ENCODE measurements at regions not wholly inside any gene's neighbourhood (a gene's known extent, or its start where the extent isn't known, plus 50 kb on each side); places are given as distances from the start of the nearest gene placed in this dataset.

DNA sequence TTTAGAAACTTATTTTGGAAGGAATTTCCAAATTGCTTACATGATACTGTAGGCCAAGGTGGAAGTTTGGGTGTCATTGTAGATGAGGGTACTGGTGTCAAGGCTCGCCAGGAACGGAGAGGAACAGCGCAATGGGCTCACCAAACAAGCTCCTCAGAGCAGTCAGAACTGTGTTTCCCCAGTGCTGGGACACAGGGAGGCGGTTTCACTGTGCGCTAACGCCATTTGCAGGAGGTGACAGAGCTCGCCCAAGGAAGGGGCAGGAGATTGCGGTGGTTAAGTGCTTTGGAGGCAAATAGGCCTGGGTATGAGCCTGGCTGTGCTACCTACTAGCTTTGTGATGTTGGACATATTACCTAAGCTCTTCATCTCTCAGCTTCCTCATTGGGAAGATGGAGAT lies 57.3 kb downstream of the HHEX start:
- TF ChIP-seq, protein P1, sequence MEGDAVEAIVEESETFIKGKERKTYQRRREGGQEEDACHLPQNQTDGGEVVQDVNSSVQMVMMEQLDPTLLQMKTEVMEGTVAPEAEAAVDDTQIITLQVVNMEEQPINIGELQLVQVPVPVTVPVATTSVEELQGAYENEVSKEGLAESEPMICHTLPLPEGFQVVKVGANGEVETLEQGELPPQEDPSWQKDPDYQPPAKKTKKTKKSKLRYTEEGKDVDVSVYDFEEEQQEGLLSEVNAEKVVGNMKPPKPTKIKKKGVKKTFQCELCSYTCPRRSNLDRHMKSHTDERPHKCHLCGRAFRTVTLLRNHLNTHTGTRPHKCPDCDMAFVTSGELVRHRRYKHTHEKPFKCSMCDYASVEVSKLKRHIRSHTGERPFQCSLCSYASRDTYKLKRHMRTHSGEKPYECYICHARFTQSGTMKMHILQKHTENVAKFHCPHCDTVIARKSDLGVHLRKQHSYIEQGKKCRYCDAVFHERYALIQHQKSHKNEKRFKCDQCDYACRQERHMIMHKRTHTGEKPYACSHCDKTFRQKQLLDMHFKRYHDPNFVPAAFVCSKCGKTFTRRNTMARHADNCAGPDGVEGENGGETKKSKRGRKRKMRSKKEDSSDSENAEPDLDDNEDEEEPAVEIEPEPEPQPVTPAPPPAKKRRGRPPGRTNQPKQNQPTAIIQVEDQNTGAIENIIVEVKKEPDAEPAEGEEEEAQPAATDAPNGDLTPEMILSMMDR (conservative IDR thresholded peaks at IDR 0.05; ENCODE audit: low read depth, low read length), result no peak
- no peak overlapping the region for H3K4me3 ChIP-seq (ENCODE audit: low read depth, low read length)
- no peak for DNase-seq (ENCODE audit: low read depth)

DNA sequence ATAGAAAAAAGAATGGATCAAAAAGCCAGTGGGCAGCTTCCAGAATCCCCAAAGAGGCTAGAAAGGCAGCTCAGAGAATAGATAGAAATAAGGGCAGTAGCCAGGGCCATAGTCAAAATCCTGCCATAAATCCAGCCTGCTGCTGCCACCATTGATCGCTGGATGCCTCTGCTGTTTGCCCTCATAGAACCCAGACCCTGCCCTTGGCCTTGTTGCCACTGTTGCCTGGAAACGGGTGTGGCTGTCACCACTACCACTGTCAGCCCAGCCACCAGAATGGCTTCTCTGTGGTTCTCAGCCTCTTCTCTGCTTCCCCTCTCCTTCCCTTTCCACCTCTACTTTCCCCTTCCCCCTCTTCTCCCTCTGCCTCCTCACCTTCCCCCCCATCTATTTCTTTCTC lies 57.8 kb downstream of the HHEX start:
- no peak for DNase-seq (ENCODE audit: low read depth)

DNA sequence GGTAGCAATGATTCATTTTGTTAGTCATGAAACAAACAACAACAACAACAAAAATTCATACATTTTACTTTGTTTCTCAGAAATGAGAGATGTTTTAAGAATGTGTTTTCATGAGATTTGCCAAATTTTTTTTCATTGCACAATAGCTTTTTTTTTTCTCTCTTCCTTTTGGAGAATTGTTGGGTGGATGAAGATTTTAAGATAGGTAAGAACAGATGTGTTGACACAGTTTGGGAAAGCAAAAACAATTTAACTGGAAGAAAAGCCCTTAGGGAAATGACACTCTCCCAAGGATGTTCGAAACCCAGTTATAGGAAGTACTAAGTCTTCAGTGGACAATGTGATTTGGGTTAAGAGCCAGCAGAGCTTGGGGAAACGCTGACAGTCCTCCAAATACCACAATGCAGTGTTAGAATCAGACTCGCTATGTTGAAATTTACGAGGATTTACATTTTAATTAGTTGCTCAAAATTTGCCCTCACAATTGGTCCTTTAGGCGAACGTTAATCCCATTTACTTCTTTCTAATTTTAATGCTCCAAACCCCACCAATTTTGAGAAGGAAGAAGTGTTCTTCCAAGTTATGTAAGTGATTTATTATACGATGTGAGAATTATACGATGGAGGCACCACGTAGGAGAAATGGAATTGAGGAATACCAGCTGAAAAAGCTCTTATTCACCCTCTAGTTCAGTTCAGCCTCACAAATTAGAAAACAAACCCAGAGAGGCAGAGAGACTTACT lies 61.2 kb downstream of the HHEX start:
- no peak overlapping the region for H3K4me3 ChIP-seq (ENCODE audit: low read depth, low read length)
- TF ChIP-seq, protein P1 (conservative IDR thresholded peaks at IDR 0.05; ENCODE audit: low read depth, low read length), result no peak
- peak; percentile 11 for DNase-seq (ENCODE audit: low read depth)

More for the DNA sequence above, 57.8 kb downstream of the HHEX start:
- TF ChIP-seq, protein P1 (conservative IDR thresholded peaks at IDR 0.05; ENCODE audit: low read depth, low read length), result no peak
- H3K4me3 ChIP-seq (ENCODE audit: low read depth, low read length), result no peak overlapping the region

DNA sequence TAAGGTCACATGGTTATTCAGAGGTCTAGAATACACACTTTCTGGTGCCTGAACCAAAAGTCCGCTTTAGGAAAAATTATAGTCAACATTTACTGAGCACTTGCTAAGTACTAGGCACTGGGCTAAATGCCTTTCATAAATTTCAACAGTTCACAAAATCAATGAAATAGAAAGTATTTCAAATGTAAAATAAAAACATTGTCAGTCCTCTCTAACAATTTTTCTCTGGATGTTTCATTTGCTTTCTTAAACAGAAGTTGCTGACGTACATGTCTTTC lies 61.7 kb downstream of the HHEX start:
- TF ChIP-seq, protein P1 (conservative IDR thresholded peaks at IDR 0.05; ENCODE audit: low read depth, low read length), result no peak
- no peak for DNase-seq (ENCODE audit: low read depth)

DNA sequence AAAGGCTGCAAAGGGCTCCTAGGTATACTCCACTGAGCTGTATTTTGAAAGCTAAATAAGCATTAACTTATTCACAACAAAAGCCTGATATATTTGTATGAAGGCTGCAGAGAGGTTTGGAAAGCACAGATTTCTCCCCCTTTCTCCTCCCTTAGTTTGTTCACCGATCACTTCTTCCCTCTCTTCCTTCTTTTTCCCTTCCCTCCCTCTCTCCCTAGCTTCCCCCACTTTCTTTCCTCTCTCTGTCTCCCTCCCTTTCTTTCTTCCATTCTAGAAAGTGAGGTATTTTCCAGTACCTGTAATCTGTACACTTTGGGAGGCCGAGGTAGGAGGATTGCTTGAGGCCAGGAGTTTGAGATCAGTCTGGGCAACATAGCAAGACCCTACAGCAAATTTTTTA lies 62.1 kb downstream of the HHEX start:
- DNase-seq (ENCODE audit: low read depth), result no peak

More for the DNA sequence above, 61.7 kb downstream of the HHEX start:
- no peak overlapping the region for H3K4me3 ChIP-seq (ENCODE audit: low read depth, low read length)

DNA sequence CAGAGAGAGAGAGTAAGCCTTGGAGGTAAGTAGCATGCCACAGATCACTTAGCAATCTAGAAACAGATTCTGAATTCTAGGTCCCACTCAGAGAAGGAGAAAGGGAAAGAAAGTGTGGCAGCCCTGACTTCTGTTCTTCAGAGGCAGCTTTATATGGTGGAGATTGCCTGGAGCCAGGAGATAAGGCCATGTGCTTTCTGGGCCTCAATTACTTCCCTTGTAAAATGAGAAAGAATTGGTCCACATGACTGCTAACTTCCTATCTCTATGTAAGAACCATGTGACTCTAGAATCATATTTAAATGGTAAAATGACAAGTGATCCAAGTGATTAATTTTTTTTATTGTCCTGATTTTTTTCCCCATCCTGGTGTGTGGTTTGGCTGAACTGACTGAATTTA lies 64.1 kb downstream of the HHEX start:
- TF ChIP-seq, protein P1 (conservative IDR thresholded peaks at IDR 0.05; ENCODE audit: low read depth, low read length), result no peak
- no peak overlapping the region for H3K4me3 ChIP-seq (ENCODE audit: low read depth, low read length)
- DNase-seq (ENCODE audit: low read depth), result no peak

More for the DNA sequence above, 62.1 kb downstream of the HHEX start:
- TF ChIP-seq, protein P1 (conservative IDR thresholded peaks at IDR 0.05; ENCODE audit: low read depth, low read length), result no peak
- H3K4me3 ChIP-seq (ENCODE audit: low read depth, low read length), result no peak overlapping the region

DNA sequence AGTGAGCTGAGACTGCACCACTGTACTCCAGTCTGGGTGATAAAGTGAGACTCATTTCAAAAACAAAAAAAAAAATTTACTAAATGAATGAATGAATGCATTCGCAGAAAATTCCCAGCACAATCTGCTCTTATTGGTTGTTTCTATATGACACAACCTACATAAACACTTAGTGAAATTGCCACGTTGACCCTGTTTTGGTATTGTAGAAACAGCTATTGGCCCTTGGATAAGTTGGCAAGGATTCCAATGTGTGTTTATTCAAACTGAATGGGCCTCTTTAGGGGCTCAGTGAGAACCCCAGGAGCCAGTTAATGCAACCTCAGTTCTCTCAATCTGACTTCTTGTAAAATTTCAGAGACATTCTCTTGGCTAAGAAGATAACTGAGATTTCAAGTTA lies 66.0 kb downstream of the HHEX start:
- TF ChIP-seq, protein P1 (conservative IDR thresholded peaks at IDR 0.05; ENCODE audit: low read depth, low read length), result no peak
- no peak overlapping the region for H3K4me3 ChIP-seq (ENCODE audit: low read depth, low read length)
- DNase-seq (ENCODE audit: low read depth), result peak; percentile 46

All from choroid plexus epithelial cell (primary cell).